ENCODE measurements at regions not wholly inside any gene's neighbourhood (a gene's known extent, or its start where the extent isn't known, plus 50 kb on each side); places are given as distances from the start of the nearest gene placed in this dataset.
A peak's percentile ranks its signal among the peaks of the same experiment; 100 is the strongest.

DNA sequence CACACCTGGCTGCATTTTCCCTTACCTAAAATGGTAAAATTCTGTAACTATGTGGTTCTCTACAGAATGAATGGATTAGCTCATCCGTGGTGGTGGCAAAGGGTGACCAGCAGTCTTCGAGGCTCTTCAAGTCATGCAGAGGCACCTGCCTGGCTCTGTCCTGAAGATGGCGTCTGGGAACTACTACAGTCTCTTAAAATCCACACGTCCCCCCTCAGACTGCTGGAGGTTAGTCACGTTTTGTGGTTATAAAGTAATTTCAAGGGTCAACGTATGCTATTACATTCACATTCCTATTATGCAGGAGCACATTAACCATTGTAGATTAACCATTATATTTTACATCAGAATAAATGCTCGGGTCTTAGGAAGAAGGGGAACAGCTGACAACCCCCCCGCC lies 616.7 kb downstream of the GALR1 start:
- DNase-seq = no peak

DNA sequence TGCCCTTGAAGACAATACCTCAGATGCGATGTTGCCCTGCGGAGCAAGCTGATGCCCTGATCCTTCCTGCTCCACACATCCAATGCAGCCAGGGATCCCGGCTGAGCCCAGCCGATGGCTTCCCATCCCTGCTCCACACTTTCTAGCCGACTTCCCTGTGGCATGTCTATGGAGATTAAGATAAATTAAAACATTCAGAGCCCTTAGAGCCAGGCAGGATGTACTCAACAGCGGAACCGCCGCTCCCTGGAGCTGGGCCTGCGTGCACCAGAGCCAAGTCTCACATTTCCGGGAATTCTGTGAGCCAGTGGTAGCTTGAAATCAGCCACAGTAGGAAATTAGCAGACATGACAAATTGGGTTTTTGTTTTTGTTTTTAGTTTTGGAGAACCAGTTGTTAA lies 620.6 kb downstream of the GALR1 start:
- no peak for DNase-seq

DNA sequence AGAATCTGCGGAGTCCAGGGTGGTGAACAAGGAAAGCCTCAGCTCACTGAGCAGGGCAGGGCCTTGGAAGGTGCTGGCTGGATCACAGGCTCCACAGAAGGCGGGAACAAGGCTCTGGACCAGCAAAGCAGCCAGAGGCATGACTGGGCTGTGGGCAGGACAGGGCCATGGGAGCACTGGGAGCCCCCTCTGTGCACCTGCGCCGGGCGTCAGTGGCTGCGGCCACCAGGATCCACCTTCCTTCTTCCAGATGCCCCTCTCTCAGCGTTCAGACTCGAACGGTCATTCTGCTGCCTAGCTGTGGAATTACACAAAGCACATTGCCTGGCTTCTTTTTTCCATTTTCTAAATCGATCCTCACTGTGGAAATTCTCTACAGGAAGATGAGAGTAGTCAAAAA lies 621.2 kb downstream of the GALR1 start:
- DNase-seq = no peak

DNA sequence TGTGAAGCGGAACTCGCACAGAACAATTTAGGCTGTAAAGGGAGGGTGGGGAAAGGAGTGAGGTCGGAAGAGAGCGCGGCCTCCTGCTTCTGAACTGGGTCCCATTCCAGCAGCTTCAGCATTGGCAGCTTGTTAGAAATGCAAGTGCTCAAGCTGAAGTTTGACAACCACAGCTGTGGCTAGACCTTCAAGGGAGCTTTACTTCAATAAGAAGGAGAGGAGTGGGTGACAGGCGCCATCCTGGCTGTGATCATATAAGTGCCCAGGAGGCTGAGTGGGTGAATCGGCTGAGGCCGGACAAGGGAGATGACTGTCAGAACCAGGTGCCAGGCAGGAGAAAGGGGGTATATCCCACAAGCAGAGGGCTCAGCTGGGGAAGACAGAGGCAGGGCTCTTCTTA lies 622.5 kb downstream of the GALR1 start:
- no peak for DNase-seq

DNA sequence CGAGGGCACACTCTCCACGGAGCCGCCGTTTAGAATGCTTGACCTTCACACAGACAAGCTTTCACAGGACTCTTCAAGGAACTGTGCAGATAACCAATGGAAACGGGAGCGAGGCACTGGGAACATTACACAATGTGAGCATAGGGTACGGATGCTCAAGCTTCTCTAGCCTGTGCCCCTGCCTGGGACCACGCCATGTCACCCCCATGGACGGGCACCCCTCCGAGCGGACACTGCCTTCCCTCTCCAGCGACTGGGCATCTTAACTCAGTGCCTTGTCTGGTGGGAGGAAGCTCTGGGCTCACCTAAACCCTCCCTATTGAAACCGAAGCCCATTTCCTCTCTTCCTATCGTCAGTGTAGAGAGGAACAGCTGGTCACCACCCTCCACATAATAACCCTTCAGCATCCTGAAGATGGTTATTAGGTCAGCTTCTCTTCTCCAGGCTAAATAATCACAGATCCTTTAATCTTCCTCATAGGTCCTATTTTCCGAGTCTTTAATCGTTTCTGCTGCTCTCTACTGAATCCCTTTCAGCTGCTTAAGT lies 626.7 kb downstream of the GALR1 start:
- no peak for DNase-seq

DNA sequence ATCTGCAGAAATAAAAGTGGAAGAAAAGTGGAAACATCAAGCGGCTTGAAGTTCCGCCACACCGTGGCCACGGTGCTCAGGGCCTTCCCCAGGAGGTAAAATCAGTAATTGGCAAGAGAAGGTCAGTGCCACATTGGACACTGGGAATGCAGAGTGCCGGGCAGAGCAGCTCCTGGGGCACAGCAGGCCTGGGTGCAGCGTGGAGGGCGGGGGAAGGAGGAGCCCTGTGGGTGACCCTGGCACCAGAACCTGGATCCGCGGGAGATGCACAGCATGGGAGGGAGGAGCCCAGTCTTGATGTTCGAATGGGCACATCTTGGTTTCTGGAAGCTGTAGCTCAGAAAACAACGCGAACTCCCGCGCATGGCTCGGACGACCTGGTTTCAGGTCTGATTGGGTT lies 630.2 kb downstream of the GALR1 start:
- DNase-seq = no peak

DNA sequence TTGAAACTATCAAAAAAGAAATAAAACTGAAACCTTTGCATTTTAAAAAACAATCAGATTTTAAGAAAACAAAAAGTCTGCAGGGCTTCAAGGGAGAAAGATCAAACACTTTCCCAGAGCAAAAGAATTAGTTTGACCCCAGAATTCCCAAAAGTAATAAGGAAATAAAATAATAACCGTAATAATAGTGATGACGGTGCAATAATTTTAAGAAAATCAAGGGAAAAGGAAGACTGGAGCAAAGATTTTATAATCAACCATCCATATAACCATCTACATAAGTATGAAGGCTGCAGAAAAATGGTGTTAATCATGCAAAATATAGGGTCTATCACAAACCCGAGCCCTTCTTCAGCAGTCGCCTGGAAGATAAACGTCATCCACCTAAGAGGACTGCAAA lies 634.8 kb downstream of the GALR1 start:
- no peak for DNase-seq

DNA sequence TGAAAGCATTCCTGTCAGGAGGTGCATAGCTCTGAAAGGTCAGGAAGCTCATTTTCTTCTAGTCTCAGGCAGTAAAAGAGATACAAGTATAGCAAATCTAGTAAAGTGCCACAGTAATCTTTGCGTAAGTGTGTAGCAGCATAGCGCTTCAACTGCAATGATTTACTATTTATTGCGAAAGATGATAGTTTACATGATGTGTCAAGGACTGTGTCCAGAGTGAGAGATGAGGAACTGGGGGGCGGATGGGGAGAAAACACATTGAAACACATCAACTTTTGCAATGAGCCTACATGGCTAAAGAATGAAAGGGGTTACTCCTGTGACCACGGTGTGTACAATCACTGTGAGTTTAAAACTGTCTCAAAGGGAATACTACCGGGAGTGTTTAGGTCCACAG lies 644.4 kb downstream of the GALR1 start:
- DNase-seq = no peak

DNA sequence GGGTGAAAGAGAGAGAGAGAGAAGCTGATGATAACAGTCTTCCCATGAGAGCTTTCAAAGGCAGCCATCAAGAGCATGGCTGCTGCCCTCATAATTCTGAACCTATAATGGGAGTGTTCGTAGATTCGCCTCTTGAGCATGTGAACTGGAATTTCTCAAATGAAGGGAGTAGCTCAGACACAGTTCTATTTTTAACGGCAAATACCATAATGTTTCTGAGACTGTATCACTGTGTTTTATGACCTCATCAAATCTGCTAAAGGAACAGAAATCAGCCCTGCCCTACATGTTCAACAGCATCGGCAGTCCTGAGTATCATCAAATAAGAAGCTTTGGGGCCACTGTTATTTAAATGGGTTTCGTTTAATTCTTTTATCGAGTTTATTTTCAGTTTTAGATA lies 645.6 kb downstream of the GALR1 start:
- no peak for DNase-seq

DNA sequence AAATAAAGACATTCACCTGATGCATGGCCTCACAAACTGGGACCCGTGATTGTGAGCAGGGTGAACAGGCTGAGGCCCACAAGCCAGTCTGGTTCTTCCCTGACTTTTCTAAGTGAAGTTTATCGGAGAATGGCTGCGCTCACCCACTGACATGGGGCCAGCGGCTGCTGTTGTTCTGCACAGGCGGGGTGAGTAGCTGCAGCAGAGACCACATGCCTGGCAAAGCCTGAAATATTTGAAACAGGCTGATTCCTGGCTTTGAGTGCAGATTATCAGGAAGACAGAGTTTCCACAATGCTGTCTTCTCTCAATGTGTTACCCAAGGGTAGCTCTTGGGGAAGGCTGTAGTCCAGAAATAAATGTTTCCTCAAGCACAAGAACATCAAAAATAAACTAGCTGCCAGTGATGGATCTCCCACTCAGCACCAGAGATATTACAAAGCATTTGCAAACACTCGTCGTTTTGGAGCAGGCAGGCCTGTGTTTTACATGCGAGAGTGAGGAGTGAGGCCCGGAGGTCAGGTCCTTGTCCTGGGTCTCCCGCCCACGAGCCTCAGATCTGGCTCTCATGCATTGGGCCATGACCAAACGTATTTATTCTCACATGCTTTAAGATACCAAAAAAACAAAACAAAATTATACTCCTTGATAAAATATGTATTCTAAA lies 647.1 kb downstream of the GALR1 start:
- DNase-seq = no peak

DNA sequence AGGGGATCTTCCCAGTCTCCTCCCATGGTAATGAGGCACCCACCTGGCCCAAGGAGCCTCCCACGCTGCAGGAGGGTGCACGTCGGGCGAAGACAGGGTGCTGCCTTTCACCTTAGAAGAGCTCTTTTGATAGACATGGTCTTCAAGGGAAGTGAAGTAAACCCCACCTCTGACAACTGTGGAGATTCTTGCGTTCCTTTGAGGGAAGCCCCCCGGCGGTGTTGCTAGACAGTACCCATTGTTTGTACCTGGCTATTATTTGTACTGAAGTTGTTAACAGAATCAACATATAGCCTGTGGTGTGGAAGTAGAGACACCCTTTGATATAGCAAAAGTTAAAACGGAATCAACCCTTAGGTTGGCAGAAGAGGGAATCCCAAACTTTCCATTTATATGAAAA lies 648.0 kb downstream of the GALR1 start:
- DNase-seq = no peak

DNA sequence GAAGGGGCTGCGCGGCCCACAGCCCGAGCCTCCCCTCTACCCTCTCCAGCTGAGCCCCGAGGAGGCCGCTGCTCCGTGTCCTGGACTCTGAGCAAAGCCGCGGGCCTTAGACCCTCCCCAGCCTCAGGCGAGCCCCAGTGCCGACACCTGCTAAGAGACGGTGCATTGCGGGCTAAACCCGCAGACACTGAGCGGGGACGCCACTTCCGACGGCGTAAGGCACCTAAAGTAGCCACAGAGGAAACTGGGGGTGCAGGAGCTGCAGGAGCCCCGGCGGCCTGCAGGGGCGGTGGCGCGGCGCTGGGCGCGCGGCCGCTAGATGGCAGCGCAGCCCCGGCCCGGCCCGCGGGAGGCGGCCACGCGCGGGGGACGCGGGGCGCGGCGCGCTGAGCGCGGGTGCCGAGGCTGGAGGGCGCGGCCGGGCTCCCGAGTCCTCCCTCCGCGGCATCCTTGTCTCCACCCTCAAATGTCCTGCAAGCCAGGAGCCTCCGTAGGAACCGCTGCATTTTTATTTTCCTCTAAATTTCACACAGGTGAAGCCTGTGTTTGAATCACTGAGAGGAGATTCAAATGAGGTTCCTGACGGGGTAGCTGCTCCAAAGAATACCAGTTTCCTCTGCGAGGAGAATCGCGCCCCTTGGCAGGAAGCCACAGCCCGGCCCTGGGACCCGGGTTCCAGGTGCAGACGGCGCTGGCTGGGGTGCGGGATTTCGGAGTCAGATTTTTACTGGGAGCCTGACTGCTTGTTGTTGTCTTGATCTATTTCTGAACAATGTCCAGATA lies 650.5 kb downstream of the GALR1 start:
- DNase-seq = peak; percentile 39 to 52

DNA sequence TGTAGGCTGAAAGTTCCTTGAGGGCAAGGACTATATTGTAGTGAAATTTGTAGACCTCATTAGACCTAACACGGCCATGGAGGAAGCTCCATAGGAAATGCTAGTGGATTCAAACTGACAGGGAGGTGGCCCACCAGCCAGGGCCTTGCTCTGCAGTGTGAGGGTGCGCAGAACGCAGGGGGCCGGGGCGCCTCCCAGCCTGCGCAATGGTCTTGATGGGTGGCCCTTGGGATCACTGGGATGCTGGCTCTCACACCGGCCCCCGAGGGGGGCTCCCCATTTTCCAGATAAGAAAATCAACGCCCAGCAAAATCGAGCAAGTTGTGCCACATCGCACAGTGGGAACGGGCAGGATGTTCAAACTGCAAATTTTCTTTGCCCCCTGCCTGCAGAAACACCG lies 655.4 kb downstream of the GALR1 start:
- no peak for DNase-seq

DNA sequence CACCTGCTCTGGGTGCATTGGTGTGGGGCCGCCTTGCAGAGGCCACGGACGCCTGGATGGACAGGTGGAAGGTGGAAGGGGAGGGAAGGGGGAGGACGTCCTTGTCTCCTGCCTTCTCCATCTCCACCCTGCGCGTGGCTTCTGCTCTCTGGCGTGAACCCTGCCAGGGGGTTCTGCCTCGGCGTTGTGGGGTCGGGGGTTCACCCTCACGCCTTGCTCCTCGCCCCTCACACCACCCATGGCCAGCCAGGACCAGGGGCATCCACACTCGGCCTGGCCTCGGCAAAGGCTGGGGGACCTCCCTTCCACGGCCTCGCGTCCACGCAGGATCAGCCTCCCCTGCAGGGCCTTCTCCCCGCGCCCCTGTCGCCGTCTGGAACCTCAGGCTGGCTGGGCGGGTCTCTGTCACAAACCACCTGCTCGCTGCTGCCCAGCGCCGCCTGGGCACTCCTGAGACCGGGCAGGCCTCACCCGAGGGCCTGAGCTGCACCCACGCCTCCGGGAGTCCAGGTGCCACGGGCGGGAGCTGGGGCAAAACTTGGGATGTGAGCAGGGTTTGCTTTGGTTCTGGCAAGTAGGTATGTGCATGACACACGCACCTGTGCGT lies 655.9 kb downstream of the GALR1 start:
- no peak for DNase-seq

DNA sequence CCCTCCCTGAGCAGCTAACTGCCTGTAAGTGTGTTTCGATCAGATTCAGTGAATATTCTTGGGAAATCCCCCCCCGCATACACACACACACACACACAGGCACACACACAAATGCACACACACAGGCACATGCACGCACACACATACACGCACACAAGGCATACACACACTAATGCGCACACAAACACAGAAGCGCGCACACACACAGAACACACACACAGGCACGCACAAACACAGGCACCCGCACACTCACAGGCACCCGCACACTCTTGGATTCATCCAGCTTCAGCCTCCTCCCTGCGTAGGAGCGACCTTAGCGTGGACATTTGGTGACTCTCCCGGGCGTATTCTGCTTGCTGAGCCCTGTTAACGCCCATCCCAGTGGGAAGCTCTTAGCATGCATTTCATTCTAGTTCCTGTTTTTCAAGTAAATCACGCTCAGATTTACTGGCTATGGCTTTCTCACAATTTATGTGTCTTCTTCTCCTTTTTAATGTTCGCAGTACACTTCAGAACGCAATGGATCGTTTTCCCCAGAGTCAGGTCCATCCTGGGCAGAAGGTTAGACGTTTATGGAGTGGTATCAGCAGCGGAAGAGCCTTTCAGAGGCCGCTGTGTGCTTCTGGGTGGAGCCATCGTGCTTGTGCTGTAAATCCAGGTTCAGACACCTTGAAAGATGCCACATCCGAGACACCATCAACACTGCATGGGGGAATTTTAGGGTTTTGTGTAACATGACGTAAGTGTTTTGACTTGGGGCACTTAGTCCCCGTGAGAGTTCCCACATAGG lies 656.6 kb downstream of the GALR1 start:
- no peak for DNase-seq

DNA sequence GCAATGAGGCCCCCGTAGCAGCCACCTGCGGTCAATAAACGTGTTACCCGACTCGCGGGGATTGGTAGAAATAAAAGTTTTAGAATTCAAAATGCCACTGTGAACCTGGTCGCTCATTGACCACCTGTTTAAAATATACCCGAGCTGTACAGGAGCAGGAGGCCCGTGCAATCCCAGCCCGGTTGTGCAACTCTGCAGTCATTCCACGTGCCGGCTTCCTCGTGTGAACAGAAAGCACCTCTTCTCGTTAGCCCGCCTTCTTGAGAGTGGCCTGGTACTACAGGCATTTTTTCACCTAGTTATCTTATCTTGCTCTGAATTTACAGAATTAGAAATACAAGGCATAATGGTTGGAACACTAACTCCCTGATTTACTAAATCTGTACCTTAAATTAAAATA lies 660.7 kb downstream of the GALR1 start:
- no peak for DNase-seq

DNA sequence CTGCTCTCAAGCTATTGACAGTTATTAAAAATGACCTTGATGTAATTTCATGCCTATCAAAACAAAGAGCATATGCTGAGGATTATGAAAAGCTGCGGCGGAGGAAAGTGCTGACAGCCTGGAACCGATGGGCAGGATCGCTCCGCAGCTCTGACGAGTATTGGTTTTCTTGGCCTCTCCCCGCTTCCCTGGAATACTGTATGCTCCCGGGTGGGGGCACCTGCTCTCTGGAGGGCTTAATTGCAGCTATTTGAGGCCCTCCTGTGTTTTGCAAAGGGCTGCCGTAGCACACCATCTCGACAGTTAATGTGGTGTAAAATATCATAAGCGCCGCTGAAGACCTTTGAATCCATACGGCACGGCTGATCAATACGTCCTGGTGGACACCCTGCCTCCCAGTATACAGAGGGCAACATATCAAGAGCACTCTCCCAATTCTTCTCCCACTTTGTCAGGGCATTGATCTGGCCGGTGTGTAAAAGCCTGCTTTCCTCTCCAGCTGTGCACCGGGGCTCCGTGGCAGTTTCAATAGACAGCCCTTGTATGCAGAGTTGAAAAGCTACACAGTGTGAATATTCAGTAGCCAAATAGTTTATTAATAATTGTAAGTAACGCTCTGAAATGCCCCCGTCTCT lies 662.4 kb downstream of the GALR1 start:
- DNase-seq = no peak

DNA sequence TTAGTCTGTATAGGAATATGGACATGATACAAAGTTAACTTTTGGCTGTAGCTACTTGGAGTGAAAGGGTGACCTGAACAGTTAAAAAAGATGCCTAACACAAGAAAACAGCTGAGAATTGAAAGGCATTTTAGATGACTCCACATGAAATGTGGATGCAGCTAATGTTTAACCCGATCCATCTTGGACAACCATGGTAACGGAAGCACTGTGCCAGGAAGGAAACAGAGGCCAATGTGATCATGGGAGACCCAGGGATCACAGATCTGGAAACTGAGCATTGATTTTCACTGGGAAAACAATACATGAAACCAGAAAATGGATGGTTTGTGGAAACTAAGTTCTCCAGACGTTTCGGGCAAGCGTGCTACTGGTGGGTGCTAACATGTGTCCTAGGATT lies 669.1 kb downstream of the GALR1 start:
- DNase-seq = no peak

DNA sequence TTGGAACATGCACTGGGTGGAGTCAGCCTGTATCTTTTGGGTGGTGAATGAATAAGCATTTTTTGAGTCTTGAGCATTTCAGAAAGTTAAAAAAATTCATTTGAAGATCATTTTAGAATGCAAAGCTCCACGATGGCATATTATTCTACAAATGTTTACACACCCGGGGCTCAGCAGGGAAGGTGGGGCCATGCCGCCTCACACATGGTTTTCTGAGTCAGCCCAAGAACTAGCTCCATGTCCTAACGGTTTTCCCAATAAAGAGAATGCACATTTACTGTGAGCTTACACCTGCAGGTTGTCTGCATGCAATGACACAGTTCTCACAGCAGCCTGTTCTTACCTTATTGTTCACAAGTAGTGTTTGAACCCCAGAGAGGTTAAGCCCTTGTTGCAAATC lies 670.3 kb downstream of the GALR1 start:
- DNase-seq = no peak

DNA sequence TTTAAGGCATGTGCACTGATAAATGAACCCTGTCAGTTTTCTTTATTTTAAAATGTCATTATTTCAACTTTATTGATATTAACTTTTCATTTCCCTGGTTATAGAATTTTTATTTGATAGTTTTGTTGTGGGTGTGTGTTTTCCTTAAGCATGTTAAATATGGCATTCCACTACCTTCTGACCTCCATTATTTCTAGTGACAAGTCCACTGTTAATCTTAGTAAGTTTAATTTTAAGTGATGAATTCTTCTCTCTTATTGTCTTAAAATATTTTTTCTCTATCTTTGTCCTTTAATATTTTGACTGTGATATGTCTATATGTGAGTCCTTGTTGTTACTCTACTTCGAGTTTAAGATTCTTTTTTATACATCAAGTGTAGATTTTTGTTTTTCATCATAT lies 685.7 kb downstream of the GALR1 start:
- DNase-seq = no peak

DNA sequence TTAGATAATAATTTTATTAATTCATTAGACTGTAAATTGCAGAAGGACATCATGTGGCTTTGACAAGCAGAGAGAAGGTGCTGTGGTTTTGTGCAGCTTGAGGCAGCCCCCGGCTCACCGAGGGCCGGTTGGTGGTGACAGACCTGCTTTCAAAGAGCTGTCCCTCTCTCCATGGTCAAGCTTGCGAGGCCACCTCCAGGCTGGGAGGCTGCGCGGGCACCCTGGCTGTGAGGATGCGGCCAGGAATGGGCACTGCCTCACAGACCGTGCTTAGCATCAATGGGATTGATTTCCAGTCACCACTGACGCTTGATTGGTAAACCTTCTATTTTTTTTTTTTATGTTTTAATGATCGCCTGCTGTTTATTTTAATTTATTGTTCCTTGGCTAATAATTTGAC lies 690.9 kb downstream of the GALR1 start:
- DNase-seq = no peak

DNA sequence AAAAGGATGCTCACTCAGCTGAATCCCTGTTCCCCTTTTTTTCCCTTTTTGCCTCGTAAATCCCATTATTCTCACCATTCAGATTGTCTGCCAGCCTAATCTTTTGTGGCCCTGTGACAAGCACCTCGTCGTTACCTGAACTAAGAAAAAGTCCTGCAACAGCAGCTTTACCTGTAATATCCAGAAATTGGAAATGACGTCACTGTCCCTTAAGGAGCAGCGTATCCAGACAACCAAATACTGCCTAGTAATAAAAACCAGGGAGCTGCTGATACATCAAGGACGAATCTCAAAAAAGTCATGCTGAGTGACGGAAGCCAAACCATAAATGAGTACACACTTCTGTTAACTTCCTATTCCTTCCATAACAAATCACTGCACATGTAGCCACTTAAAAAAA lies 694.9 kb downstream of the GALR1 start:
- no peak for DNase-seq

DNA sequence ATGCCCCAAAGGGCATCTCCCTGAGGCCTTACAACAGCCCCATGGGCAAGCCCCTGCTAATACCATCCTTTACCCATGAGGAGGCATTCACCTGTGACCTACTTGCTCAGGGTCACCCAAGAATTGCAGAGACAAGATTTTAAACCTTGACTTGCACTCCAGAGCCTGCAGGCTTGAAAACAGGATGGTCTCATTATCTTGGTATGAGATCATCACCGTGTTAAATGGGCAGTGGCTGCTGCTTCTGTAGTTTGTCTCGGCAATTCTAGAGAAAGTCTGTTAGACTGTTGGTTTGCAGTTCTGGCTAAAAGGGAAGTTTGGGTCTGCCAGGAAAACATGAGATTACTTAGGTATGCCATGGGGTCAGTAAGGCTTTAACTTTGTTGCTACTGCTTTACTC lies 698.9 kb downstream of the GALR1 start:
- DNase-seq = no peak
